ENCODE measurements at regions not wholly inside any gene's neighbourhood (a gene's known extent, or its start where the extent isn't known, plus 50 kb on each side); places are given as distances from the start of the nearest gene placed in this dataset.

DNA sequence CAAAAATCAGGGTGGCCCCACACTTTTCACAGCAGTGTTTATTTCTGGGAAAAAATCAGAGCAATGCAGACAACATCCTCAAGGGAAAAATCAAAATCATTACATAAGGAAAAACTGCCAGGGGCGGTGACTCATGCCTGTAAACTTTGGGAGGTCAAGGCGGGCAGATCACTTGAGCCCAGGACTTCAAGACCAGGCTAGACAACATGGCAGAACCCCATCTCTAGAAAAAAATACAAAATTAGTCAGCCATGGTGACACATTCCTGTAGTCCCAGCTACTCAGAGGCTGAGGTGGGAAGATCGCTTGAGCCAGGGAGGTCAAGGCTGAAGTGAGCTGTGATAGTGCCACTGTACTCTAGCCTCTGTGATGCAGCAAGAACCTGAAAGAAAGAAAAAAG is 102.8 kb downstream of the NAF1 start:
- H4K5ac ChIP-seq (ENCODE audit: insufficient read length, low read depth, low read length): no peak overlapping the region
- no peak overlapping the region for H2BK5ac ChIP-seq (ENCODE audit: low read depth, low read length)
- DNase-seq (ENCODE audit: low read depth in 1 of 2, low spot score in 2 of 2) (no peak), FAIRE-seq (no peak)
- H3K56ac ChIP-seq (replicated peaks; ENCODE audit: insufficient read length, low read depth, low read length): no peak overlapping the region
- no peak overlapping the region for H2BK15ac ChIP-seq (ENCODE audit: low read length)
- no peaks in the 10 kb centered on the region for H3K4me1 ChIP-seq (replicated peaks in 1 of 4; ENCODE audit: control insufficient read depth in 3 of 4, insufficient read depth in 4 of 4, low read length in 3 of 4)
- ChIA-PET POLR2A (ENCODE audit: partially characterized antibody) (no interaction called here), CTCF (ENCODE audit: partially characterized antibody) (interaction anchor here (1.1 to 1.6 kb wide), 2 partner anchors 16 to 48 kb away, joined by 4 to 5 read pairs; no protein-coding TSS in a partner anchor)
- no peaks in the 10 kb centered on the region for H3K9me3 ChIP-seq (ENCODE audit: insufficient read depth in 2 of 2, low read depth in 1 of 2, low read length in 1 of 2)
- H3K9ac ChIP-seq (replicated peaks in 1 of 4; ENCODE audit: extremely low read depth in 1 of 4, low read depth in 3 of 4, low read length in 3 of 4): no peak overlapping the region
- no peak overlapping the region for H3K18ac ChIP-seq (ENCODE audit: extremely low read depth, low read length)
- H3K4ac ChIP-seq (replicated peaks; ENCODE audit: insufficient read length, low read depth, low read length): no peak overlapping the region
- no peak overlapping the region for H3K4me2 ChIP-seq (ENCODE audit: insufficient read depth in 1 of 2, low read depth in 2 of 2, low read length in 2 of 2)
- no peaks in the 10 kb centered on the region for H3K36me3 ChIP-seq (ENCODE audit: control insufficient read depth in 2 of 4, insufficient read depth in 4 of 4, low read length in 3 of 4)
- no peak overlapping the region for H4K91ac ChIP-seq (replicated peaks; ENCODE audit: insufficient read length, low read length)
- no peak overlapping the region for H2AFZ ChIP-seq (ENCODE audit: low read length)
- TF ChIP-seq BACH1 (IDR thresholded peaks at IDR 0.05; ENCODE audit: low read length): no peak
- TF ChIP-seq JUN (IDR thresholded peaks at IDR 0.05; ENCODE audit: low read depth, low read length): no peak
- TF ChIP-seq KDM5A (IDR thresholded peaks at IDR 0.05; ENCODE audit: low read length): no peak
- TF ChIP-seq TCF12 (IDR thresholded peaks at IDR 0.05; ENCODE audit: low read depth, low read length): no peak
- no peak for TF ChIP-seq CREB1 (IDR thresholded peaks at IDR 0.05)
- no peak overlapping the region for H3K4me3 ChIP-seq (ENCODE audit: extremely low read depth in 1 of 4, insufficient read depth in 2 of 4, low read depth in 3 of 4, low read length in 4 of 4)
- H2AK5ac ChIP-seq (ENCODE audit: low read depth, low read length): no peak overlapping the region
- H3K14ac ChIP-seq (ENCODE audit: insufficient read length): no peak overlapping the region
- H2BK120ac ChIP-seq (replicated peaks; ENCODE audit: low read depth, low read length): no peak overlapping the region
- no peak overlapping the region for H3K23ac ChIP-seq (ENCODE audit: insufficient read length)
- H3K23me2 ChIP-seq (ENCODE audit: low read depth, low read length): no peaks in the 10 kb centered on the region
- WGBS, 2 experiments (ENCODE audit: extremely low coverage in 1 of 2, insufficient coverage in 1 of 2, insufficient read length in 1 of 2, insufficient replicate concordance in 2 of 2, low coverage in 1 of 2, low lambda C conversion rate in 2 of 2, missing lambda C conversion rate in 1 of 2): 100% methylated on average over 3 of the region's 3 CpGs; no CpG with 5 or more reads in 1 of the 2 experiments
- no peaks in the 10 kb centered on the region for H3K27me3 ChIP-seq (replicated peaks in 1 of 4; ENCODE audit: control insufficient read depth in 3 of 4, extremely low read depth in 1 of 4, insufficient read depth in 3 of 4, low read length in 3 of 4)
- H4K20me1 ChIP-seq (replicated peaks in 1 of 2; ENCODE audit: control insufficient read depth in 1 of 2, insufficient read depth in 2 of 2, low read length in 2 of 2): no peaks in the 10 kb centered on the region
- no peak overlapping the region for H4K8ac ChIP-seq (ENCODE audit: extremely low read depth, insufficient read depth, low read length)
- H2BK12ac ChIP-seq (ENCODE audit: low read depth, low read length): no peak overlapping the region
- no peaks in the 10 kb centered on the region for H3K79me1 ChIP-seq (ENCODE audit: low read depth, low read length)
- no peaks in the 10 kb centered on the region for H3K79me2 ChIP-seq (ENCODE audit: control insufficient read depth in 1 of 2, insufficient read depth in 2 of 2, low read length in 2 of 2)
- no peak overlapping the region for H2BK20ac ChIP-seq (ENCODE audit: low read length)
- no peak overlapping the region for H3K27ac ChIP-seq (ENCODE audit: low read depth, low read length)

Measured in H1 (cell line).